ENCODE measurements at regions not wholly inside any gene's neighbourhood (a gene's known extent, or its start where the extent isn't known, plus 50 kb on each side); places are given as distances from the start of the nearest gene placed in this dataset.

DNA sequence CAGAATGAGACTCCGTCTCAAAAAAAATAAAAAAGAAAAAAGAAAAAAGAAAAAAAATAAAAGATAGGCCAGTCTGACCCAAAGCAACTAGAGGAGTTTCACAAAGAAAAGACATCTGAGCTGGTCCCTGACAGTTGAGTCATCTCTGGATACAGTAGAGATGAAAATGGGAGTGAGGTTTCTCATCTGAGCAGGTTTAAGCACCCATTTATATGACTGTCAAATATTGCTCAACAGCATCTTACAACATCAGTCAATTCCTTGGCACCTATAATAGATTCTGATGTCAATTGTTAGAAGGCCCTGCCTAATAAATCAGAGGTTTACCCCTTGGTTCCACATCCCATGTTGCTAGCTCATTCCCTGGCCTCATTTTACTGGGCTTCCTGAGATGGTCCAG lies 490.5 kb downstream of the MAGEE1 start:
- Mint-ChIP-seq H3K27me3 (ENCODE audit: low read depth) (peaks cover 1% of the 10 kb centered on the region; the same call in 1 of the 2 replicates), H3K4me3 (no peak overlapping the region), H3K9me3 (peaks cover 73 to 85% of the 10 kb centered on the region in 2 experiments), H3K27ac (no peak overlapping the region), H3K4me1 (no peaks in the 10 kb centered on the region), H3K36me3 (ENCODE audit: insufficient read depth in 1 of 3, low read depth in 3 of 3) (peaks cover 0 to 7% (median 0%) of the 10 kb centered on the region in 3 experiments; a peak in 2 of 7 replicates)
- H3K56ac ChIP-seq (ENCODE audit: insufficient read length, low read depth, low read length): no peak overlapping the region
- no peak overlapping the region for H2BK20ac ChIP-seq (ENCODE audit: low read depth, low read length, poor library complexity, severe bottlenecking)
- no peak overlapping the region for H4K5ac ChIP-seq (ENCODE audit: insufficient read length, low read depth, low read length)
- no peak overlapping the region for H3K4ac ChIP-seq (ENCODE audit: low read depth, low read length)
- H3K14ac ChIP-seq (ENCODE audit: insufficient read depth, low read length): no peak overlapping the region
- H4K91ac ChIP-seq (ENCODE audit: insufficient read length, low read depth, low read length): no peak overlapping the region
- H3K4me1 ChIP-seq (ENCODE audit: insufficient read depth, low read length): no peaks in the 10 kb centered on the region
- H2AFZ ChIP-seq (ENCODE audit: low read length): no peak overlapping the region
- no peak overlapping the region for H3K27ac ChIP-seq (ENCODE audit: insufficient read length, low read depth, low read length)
- no peak overlapping the region for H3T11ph ChIP-seq (ENCODE audit: low read length)
- H2BK120ac ChIP-seq (ENCODE audit: low read depth, low read length, poor library complexity, severe bottlenecking): no peak overlapping the region
- no peak overlapping the region for H3K23ac ChIP-seq (ENCODE audit: insufficient read length, low read depth, low read length)
- WGBS (ENCODE audit: extremely low coverage, insufficient read length, low lambda C conversion rate): no CpG with 5 or more reads among the region's 1 CpG
- TF ChIP-seq CTCF (conservative IDR thresholded peaks at IDR 0.05): no peak
- H2BK5ac ChIP-seq (ENCODE audit: insufficient read length, low read length): no peak overlapping the region
- no peaks in the 10 kb centered on the region for H4K20me1 ChIP-seq (ENCODE audit: control insufficient read depth, insufficient read depth, insufficient read length)
- H2AK5ac ChIP-seq (ENCODE audit: insufficient read length, low read length): no peak overlapping the region
- no peak overlapping the region for H3K4me2 ChIP-seq (ENCODE audit: insufficient read depth, insufficient read length, low read length)
- H3K79me2 ChIP-seq (ENCODE audit: insufficient read depth, low read length): no peaks in the 10 kb centered on the region
- H3K79me1 ChIP-seq (ENCODE audit: insufficient read depth, low read depth, low read length, poor library complexity, severe bottlenecking): no peaks in the 10 kb centered on the region
- H4K8ac ChIP-seq (replicated peaks; ENCODE audit: insufficient read length, low read depth, low read length): no peak overlapping the region
- peaks cover 13% of the 10 kb centered on the region for H3K9me3 ChIP-seq (ENCODE audit: control insufficient read depth, low read depth, low read length)
- no peak overlapping the region for H3K18ac ChIP-seq (ENCODE audit: insufficient read length, low read depth, low read length)
- no peaks in the 10 kb centered on the region for H3K27me3 ChIP-seq (ENCODE audit: insufficient read depth, low read length)
- no peak overlapping the region for H2BK12ac ChIP-seq (ENCODE audit: insufficient read length, low read depth, low read length)
- DNase-seq: no peak
- H3K23me2 ChIP-seq (ENCODE audit: insufficient read length, low read depth, low read length, poor library complexity, severe bottlenecking): no peaks in the 10 kb centered on the region
- no peak overlapping the region for H2BK15ac ChIP-seq (ENCODE audit: low read depth, low read length)
- H3K9ac ChIP-seq (ENCODE audit: extremely low read depth, insufficient read length, low read length): no peak overlapping the region

All from H9 (cell line).